ENCODE measurements at regions not wholly inside any gene's neighbourhood (a gene's known extent, or its start where the extent isn't known, plus 50 kb on each side); places are given as distances from the start of the nearest gene placed in this dataset.

DNA sequence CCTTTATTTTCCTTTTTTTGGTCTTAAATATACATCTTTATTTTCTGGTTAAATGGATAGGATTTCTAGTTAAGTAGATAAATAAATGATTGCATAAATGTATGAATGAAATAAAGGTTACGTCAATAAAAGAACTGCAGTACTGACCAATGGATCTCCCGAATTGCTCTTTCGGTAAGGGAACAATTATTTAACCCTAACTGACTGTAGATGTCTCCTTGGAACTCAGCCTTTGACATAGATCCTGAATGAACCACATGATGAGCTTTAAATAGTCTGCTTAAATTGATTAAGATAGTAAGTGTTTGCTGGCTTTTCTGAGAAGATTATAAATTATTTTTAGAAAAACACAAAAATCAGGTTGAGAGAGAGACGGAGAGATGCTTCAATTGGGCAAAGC lies 391.0 kb upstream of the SYT1 start:
- 78% methylated on average over 4 of the region's 4 CpGs for WGBS (ENCODE audit: missing lambda C conversion rate)
- DNase-seq (ENCODE audit: low read depth in 1 of 2, low spot score in 1 of 2): no peak
- peaks cover 9% of the 10 kb centered on the region; the same call in 1 of the 3 replicates for H3K9me3 ChIP-seq
- no peak overlapping the region for H3K4me3 ChIP-seq
- H3K4me2 ChIP-seq: no peak overlapping the region
- H3K27ac ChIP-seq: no peak overlapping the region
- ChIA-PET POLR2A (no interaction called here), CTCF (no interaction called here)
- no peak for FAIRE-seq
- no peaks in the 10 kb centered on the region for H3K4me1 ChIP-seq
- ATAC-seq: no peak
- TF ChIP-seq MYC (IDR thresholded peaks at IDR 0.05; ENCODE audit: borderline replicate concordance, low read length) (no peak), KDM1A (IDR thresholded peaks at IDR 0.05; ENCODE audit: low read depth) (no peak), HES2 (IDR thresholded peaks at IDR 0.05) (no peak), NPAS2 (CRISPR knock-in tag; IDR thresholded peaks at IDR 0.05; ENCODE audit: borderline replicate concordance) (no peak), ESRRA (IDR thresholded peaks at IDR 0.05; ENCODE audit: borderline replicate concordance, low read length) (no peak), GATA3 (IDR thresholded peaks at IDR 0.05; ENCODE audit: borderline replicate concordance) (no peak), HDAC2 (IDR thresholded peaks at IDR 0.05) (no peak), ZFP36 (IDR thresholded peaks at IDR 0.05; ENCODE audit: borderline replicate concordance, partially characterized antibody) (no peak), SREBF2 (IDR thresholded peaks at IDR 0.05) (no peak)
- TF ChIP-seq, protein P1, sequence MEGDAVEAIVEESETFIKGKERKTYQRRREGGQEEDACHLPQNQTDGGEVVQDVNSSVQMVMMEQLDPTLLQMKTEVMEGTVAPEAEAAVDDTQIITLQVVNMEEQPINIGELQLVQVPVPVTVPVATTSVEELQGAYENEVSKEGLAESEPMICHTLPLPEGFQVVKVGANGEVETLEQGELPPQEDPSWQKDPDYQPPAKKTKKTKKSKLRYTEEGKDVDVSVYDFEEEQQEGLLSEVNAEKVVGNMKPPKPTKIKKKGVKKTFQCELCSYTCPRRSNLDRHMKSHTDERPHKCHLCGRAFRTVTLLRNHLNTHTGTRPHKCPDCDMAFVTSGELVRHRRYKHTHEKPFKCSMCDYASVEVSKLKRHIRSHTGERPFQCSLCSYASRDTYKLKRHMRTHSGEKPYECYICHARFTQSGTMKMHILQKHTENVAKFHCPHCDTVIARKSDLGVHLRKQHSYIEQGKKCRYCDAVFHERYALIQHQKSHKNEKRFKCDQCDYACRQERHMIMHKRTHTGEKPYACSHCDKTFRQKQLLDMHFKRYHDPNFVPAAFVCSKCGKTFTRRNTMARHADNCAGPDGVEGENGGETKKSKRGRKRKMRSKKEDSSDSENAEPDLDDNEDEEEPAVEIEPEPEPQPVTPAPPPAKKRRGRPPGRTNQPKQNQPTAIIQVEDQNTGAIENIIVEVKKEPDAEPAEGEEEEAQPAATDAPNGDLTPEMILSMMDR (IDR thresholded peaks at IDR 0.05): no peak
- TF ChIP-seq, protein P2, sequence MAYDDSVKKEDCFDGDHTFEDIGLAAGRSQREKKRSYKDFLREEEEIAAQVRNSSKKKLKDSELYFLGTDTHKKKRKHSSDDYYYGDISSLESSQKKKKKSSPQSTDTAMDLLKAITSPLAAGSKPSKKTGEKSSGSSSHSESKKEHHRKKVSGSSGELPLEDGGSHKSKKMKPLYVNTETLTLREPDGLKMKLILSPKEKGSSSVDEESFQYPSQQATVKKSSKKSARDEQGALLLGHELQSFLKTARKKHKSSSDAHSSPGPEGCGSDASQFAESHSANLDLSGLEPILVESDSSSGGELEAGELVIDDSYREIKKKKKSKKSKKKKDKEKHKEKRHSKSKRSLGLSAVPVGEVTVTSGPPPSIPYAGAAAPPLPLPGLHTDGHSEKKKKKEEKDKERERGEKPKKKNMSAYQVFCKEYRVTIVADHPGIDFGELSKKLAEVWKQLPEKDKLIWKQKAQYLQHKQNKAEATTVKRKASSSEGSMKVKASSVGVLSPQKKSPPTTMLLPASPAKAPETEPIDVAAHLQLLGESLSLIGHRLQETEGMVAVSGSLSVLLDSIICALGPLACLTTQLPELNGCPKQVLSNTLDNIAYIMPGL (CRISPR knock-in tag; IDR thresholded peaks at IDR 0.05; ENCODE audit: borderline replicate concordance): no peak

GRCh38 chr12:78483767-78484315 lies 380.7 kb upstream of the SYT1 start:
- no peak for TF ChIP-seq ZFP36 (IDR thresholded peaks at IDR 0.05; ENCODE audit: borderline replicate concordance, partially characterized antibody)
- TF ChIP-seq MAX (IDR thresholded peaks at IDR 0.05): no peak
- no peak for TF ChIP-seq ELK1 (IDR thresholded peaks at IDR 0.05; ENCODE audit: low read depth, low read length)
- TF ChIP-seq BHLHE40 (IDR thresholded peaks at IDR 0.05; ENCODE audit: low read depth, low read length): no peak
- TF ChIP-seq ZNF302 (CRISPR knock-in tag; IDR thresholded peaks at IDR 0.05): no peak
- no peak for TF ChIP-seq RFX5 (IDR thresholded peaks at IDR 0.05)
- TF ChIP-seq CHD4 (IDR thresholded peaks at IDR 0.05; ENCODE audit: borderline replicate concordance): no peak
- H3K4me1 ChIP-seq: no peaks in the 10 kb centered on the region
- H3K4me3 ChIP-seq: no peak overlapping the region
- H3K9me3 ChIP-seq: no peaks in the 10 kb centered on the region
- DNase-seq (ENCODE audit: low read depth in 1 of 2, low spot score in 1 of 2) (no peak), FAIRE-seq (no peak), ATAC-seq (no peak)
- H3K4me2 ChIP-seq: no peak overlapping the region
- no peak overlapping the region for H3K27ac ChIP-seq
- ChIA-PET POLR2A (no interaction called here), CTCF (interaction anchor here (1.9 to 5.1 kb wide), 2 partner anchors 8 to 13 kb away, joined by 4 to 23 read pairs; no protein-coding TSS in a partner anchor)
- WGBS (ENCODE audit: missing lambda C conversion rate): 48% methylated on average over 8 of the region's 8 CpGs

GRCh38 chr12:78489990-78490389 lies 374.6 kb upstream of the SYT1 start:
- no peak overlapping the region for H3K27ac ChIP-seq
- WGBS (ENCODE audit: missing lambda C conversion rate): 56% methylated on average over 1 of the region's 1 CpG
- H3K9me3 ChIP-seq: no peaks in the 10 kb centered on the region
- TF ChIP-seq ESRRA (IDR thresholded peaks at IDR 0.05; ENCODE audit: borderline replicate concordance, low read length) (no peak), CHD4 (IDR thresholded peaks at IDR 0.05; ENCODE audit: borderline replicate concordance) (no peak), MYC (IDR thresholded peaks at IDR 0.05; ENCODE audit: borderline replicate concordance, low read length) (no peak), FOXS1 (CRISPR knock-in tag; IDR thresholded peaks at IDR 0.05) (no peak), POLR2A (IDR thresholded peaks at IDR 0.05; ENCODE audit: low read length) (no peak), HDAC2 (IDR thresholded peaks at IDR 0.05) (no peak), CHD2 (IDR thresholded peaks at IDR 0.05; ENCODE audit: low read length, partially characterized antibody) (no peak)
- TF ChIP-seq, protein P3, sequence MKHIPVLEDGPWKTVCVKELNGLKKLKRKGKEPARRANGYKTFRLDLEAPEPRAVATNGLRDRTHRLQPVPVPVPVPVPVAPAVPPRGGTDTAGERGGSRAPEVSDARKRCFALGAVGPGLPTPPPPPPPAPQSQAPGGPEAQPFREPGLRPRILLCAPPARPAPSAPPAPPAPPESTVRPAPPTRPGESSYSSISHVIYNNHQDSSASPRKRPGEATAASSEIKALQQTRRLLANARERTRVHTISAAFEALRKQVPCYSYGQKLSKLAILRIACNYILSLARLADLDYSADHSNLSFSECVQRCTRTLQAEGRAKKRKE (CRISPR knock-in tag; IDR thresholded peaks at IDR 0.05; ENCODE audit: low read depth): no peak
- TF ChIP-seq, protein P1 (IDR thresholded peaks at IDR 0.05): no peak
- H3K4me2 ChIP-seq: no peak overlapping the region
- ChIA-PET CTCF (no interaction called here), POLR2A (no interaction called here)
- no peak for DNase-seq (ENCODE audit: low read depth in 1 of 2, low spot score in 1 of 2)
- ATAC-seq: no peak
- no peak overlapping the region for H3K4me3 ChIP-seq
- FAIRE-seq: no peak
- no peaks in the 10 kb centered on the region for H3K4me1 ChIP-seq
